ENCODE measurements at regions not wholly inside any gene's neighbourhood (a gene's known extent, or its start where the extent isn't known, plus 50 kb on each side); places are given as distances from the start of the nearest gene placed in this dataset.
"Not testable (repeated sequence)": the region's sequence is repeated elsewhere in the genome, so short reads cannot be mapped to it uniquely, and the experiment has no call there.

DNA sequence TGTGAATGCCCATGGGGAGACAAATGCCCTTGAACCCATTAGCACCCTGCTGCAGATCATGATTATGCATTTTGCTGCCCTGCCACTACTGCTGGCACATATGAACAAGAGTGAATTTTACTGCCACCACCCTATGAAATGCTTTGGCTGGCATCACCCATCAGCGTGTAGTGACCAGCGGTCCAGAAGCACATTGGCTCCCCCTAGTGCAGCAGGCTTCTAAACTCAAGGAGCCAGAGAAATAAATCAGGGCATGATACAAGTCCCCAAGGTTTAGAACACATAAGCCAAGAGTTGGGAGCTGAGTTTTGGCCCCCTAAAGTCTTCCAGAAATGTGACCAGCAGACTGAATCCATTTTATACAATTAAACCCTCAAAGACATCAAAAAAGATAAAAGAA, 899.4 kb downstream of the NAP1L3 start:
- H2AK5ac ChIP-seq (ENCODE audit: low read length); H3K27me3 ChIP-seq (ENCODE audit: insufficient read depth, low read length); H3K79me1 ChIP-seq (ENCODE audit: low read length); H2BK5ac ChIP-seq (ENCODE audit: low read depth, low read length, poor library complexity); H3K4me3 ChIP-seq (ENCODE audit: low read depth, low read length); H3K4ac ChIP-seq (ENCODE audit: low read depth, low read length); H4K91ac ChIP-seq (ENCODE audit: low read depth, low read length); H4K12ac ChIP-seq (ENCODE audit: low read depth, low read length); H3K4me1 ChIP-seq (ENCODE audit: control insufficient read depth in 1 of 2, insufficient read depth in 2 of 2, low read length in 2 of 2); H3K27ac ChIP-seq (ENCODE audit: low read depth, low read length); H2BK12ac ChIP-seq (ENCODE audit: low read length); H2BK120ac ChIP-seq (ENCODE audit: insufficient read depth, low read length, poor library complexity); H3K36me3 ChIP-seq (ENCODE audit: control insufficient read depth in 1 of 2, insufficient read depth in 2 of 2, low read length in 2 of 2); H3K23ac ChIP-seq (ENCODE audit: low read length); H4K8ac ChIP-seq (ENCODE audit: low read depth, low read length); H3K9me3 ChIP-seq (ENCODE audit: insufficient read depth, low read depth, low read length); H3K14ac ChIP-seq (ENCODE audit: low read length); H3K9ac ChIP-seq (ENCODE audit: low read length); H2AFZ ChIP-seq (ENCODE audit: insufficient read depth, low read length, poor library complexity); H3K18ac ChIP-seq (ENCODE audit: low read length); H3K79me2 ChIP-seq (ENCODE audit: control insufficient read depth, insufficient read depth, low read length, poor library complexity); H3K4me2 ChIP-seq (ENCODE audit: low read length): not testable (repeated sequence)
- DNase-seq, result peak in 1 of 2 donors; percentile 4
- no CpG with 5 or more reads among the region's 2 CpGs for WGBS (ENCODE audit: extremely low coverage, insufficient coverage, insufficient read length)

DNA sequence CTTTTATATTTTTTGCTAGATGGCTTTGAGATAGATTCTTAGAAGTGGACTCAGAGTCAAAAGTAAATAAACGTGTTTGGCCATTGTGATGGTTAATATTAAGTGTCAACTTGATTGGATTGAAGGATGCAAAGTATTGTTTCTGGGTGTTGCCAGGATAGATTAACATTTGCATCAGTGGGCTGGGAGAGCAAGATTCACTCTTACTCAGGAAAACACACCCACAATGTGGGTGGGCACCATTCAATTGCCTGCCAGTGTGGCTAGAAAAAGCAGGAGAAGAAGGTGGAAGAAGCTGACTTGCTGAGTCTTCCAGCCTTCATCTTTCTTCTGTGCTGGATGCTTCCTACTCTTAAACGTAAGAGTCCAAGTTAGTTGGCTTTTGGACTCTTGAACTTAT, 912.4 kb downstream of the NAP1L3 start:
- not testable (repeated sequence) for H4K12ac ChIP-seq (ENCODE audit: low read depth, low read length); H3K23ac ChIP-seq (ENCODE audit: low read length); H2BK5ac ChIP-seq (ENCODE audit: low read depth, low read length, poor library complexity); H3K27me3 ChIP-seq (ENCODE audit: insufficient read depth, low read length); H3K9me3 ChIP-seq (ENCODE audit: insufficient read depth, low read depth, low read length); H3K4ac ChIP-seq (ENCODE audit: low read depth, low read length); H4K91ac ChIP-seq (ENCODE audit: low read depth, low read length); H2BK120ac ChIP-seq (ENCODE audit: insufficient read depth, low read length, poor library complexity); H3K4me3 ChIP-seq (ENCODE audit: low read depth, low read length); H3K27ac ChIP-seq (ENCODE audit: low read depth, low read length); H2AFZ ChIP-seq (ENCODE audit: insufficient read depth, low read length, poor library complexity); H3K79me1 ChIP-seq (ENCODE audit: low read length); H3K36me3 ChIP-seq (ENCODE audit: control insufficient read depth in 1 of 2, insufficient read depth in 2 of 2, low read length in 2 of 2); H3K9ac ChIP-seq (ENCODE audit: low read length); H2AK5ac ChIP-seq (ENCODE audit: low read length); H3K4me1 ChIP-seq (ENCODE audit: control insufficient read depth in 1 of 2, insufficient read depth in 2 of 2, low read length in 2 of 2); H3K4me2 ChIP-seq (ENCODE audit: low read length); DNase-seq; H4K8ac ChIP-seq (ENCODE audit: low read depth, low read length); H3K79me2 ChIP-seq (ENCODE audit: control insufficient read depth, insufficient read depth, low read length, poor library complexity); H2BK12ac ChIP-seq (ENCODE audit: low read length); H3K18ac ChIP-seq (ENCODE audit: low read length); H3K14ac ChIP-seq (ENCODE audit: low read length)
- no CpG with 5 or more reads among the region's 2 CpGs for WGBS (ENCODE audit: extremely low coverage, insufficient coverage, insufficient read length)
